COLO668 (cell line): ENCODE measurements at regions not wholly inside any gene's neighbourhood (a gene's known extent, or its start where the extent isn't known, plus 50 kb on each side); places are given as distances from the start of the nearest gene placed in this dataset.

Experiments
- DNase-seq: peaks from one replicate; lab custom pipeline; 2025; ENCODE audit not compliant: unreplicated experiment; lab: John Stamatoyannopoulos, UW

DNA sequence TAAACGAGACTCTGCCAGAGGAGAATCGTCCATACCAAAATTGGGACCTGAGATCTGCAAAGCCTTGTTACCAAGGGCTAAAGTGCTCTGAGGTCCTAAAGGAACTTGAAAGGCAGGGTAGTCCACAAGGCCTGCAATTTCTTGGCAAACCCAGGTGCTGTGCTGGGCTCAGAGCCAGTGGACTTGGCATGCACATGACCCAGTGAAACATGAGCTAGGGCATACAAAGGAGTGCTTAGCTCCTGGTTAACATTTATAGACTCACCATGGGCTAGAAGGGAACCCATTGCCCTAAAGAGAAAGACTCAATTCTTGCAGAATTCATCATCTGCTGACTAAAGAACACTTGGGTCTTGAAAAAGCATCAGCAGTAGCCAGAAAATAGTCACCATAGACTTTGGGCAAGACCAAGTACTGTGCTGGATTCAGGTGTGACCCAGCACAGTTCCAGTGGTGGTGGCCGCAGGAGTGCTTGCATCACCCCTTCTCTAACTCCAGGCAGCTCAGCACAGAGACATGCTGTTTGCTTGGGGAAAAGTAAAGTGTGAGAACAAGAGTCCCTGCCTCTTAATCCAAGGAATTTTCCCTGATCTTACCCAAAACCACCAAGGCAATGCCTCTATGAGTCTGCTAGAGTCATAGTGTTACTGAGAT lies 1069.4 kb upstream of the ADGRL2 start:
- no peak for DNase-seq

DNA sequence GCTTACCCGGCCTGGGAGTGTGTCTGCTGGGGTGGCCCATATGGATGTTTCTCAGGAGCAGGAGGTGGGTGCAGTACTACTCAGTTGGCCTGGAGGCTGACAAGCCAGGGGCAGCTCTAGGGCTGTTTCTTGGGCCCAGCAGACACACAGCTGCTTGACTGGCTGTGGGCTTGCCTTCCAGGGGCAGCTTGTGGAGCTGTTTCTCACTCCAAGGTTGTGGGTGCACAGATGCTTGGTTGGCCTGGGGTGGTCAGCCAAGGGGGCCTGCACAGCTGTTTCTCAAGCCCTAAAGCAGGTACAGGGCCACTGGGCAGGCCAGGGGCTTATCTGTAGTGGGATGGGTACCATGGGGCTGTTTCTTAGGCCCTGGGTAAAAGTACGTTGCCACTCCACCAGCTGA lies 1078.1 kb upstream of the ADGRL2 start:
- DNase-seq: no peak

DNA sequence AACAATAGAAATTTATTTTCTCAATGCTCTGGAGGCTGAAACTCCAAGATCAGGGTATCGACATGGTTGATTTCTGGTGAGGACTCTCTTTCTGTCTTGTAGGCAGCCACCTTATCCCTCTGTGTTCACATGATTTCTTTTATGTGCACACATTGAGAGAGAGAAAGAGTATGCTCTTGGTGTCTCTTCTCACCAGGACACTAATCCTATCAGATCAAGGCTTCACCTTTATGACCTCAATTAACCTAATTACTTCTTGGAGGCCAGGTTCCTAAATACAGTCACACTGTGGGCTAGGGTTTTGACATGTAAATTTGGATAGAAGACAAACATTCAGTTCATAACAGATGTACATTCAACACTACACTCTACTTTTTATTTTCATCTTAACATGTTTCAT lies 1094.2 kb upstream of the ADGRL2 start:
- DNase-seq: no peak

DNA sequence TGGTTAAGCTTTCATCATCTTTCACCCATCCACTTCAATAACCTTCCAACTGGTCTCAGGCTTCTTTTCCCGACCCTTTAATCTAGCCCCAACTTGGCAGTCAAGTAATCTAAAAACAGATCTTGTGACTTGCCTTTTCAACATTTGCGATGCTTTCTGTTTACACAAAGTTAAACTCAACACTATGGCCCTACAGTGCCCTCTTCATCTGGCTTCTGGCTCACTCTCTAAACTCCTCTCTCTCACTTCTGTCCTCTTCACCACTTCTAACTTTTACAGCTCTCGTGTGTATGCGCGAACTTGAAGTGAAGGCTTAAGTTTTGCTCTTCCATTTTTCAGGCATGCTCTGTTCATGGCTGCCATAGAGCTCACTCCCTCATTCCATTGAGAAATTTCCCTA lies 1122.3 kb upstream of the ADGRL2 start:
- DNase-seq: no peak

DNA sequence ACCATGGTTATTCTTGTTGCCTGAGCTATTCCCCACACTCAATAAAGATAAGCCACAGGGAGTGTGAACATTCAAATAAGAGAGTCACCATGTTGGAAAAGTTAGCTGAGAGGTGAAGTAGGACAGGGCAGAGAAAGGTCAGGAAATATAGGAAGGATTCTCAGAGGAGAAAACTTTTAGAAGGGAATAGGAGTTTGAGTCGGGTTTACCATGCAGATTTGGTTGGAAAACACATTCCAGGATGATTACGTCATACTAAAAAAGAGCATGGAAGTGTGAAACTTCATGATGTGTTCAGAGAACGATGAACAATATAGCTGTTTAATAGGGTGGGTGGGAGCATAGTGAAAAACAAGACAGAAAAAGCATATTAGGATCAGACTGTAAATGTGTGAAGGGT lies 1125.3 kb upstream of the ADGRL2 start:
- DNase-seq: no peak

DNA sequence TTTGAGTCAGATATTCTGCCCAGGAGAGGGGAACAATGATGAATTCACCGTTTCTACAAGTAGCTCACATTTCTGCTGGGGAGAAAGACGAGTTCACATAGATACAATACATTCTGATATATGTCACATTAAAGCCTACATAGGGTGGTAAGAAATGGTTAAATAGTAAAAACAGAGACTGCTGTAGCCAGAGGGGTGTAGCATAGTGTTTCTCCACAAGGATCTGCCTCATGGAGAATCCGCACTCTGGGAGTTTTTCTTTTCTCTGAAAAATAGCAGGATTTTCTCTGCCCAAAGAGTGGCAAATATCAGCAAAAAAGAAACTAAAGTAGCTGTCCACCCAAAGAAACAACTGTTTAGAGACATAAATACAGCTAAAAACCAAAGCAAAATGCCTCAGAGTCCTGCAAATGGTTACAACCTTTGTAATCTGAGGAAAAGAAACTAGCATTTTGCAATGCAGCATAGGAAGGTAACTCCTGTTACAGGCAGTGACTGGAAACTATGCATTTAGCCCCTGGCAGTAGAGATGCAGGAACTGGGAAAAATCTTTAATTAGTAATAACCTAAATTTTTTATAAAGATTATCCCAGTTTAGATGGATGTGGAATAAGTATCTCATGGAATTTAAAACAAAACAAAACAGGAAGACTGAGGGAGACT lies 1126.7 kb upstream of the ADGRL2 start:
- no peak for DNase-seq

DNA sequence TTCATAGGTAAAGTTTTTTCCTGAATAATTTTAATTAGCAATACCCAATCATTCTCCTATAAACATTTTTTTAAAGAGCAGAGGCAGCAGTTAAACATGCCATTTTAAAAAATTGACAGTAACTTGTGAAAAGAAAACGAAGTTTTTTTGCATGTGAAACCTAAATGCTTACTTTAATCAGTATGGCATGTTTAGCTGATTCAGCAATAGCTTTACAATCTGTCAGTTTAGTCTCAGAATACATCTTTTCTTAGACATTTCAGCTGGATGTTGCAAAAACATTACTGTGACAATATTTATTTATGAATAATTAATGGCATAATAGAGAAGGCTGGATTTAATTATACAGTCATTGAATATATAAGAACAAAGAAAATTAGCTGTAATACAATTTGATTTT lies 1132.4 kb upstream of the ADGRL2 start:
- DNase-seq: no peak

DNA sequence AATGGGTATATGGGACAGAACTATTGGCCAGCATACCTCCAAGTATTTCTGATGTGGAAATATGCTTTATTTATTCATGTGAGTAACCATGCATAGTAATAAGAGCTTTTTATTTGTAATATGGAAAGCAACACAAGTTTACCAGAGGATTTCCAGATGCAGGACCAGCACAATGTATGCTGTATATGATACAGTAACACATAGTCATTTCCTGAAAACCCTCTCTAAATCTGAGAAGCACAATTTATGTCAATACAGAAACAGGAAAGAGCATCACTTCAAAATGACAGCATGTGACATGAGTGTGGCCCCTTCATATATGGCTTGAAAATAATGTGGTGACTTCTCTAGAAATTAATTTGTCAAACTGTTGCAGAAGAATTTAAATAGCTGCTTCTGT lies 1134.7 kb upstream of the ADGRL2 start:
- no peak for DNase-seq

DNA sequence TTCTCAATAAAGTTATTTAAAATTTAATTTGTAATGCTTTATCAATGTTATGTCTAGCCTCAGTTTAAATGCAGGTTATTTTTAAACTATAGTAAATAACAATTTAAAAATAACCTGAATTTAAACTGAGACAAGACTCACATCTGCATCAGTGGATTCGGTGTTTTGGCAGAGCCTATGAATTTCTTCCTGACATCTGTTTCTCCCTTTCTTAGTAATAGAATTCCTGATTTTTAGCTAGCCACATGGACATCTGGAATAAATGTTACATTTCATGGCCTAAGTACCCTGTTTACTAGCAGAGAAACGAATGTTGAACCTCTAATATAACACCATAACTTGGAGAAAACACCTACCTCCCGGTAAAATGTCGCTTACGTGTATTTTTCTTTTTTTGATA lies 1141.6 kb upstream of the ADGRL2 start:
- DNase-seq: no peak

DNA sequence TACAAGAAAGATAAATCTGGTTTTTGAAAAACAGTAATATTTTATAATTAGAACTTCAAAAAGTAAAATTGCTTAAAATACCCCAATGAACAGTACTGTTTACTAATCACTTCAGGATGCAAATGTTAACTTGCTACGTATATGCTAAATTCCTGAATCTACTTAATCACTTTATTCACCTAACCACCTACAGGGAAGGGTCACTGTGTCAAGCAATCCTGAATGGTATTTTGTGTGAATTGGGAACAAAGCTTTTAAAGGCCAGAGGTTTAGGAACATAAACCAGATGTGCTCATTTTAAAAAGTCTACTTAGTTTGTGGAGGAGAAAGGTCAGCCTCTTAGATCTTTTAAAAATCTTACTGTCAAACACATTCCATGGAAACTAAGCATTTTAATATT lies 1143.0 kb upstream of the ADGRL2 start:
- no peak for DNase-seq

DNA sequence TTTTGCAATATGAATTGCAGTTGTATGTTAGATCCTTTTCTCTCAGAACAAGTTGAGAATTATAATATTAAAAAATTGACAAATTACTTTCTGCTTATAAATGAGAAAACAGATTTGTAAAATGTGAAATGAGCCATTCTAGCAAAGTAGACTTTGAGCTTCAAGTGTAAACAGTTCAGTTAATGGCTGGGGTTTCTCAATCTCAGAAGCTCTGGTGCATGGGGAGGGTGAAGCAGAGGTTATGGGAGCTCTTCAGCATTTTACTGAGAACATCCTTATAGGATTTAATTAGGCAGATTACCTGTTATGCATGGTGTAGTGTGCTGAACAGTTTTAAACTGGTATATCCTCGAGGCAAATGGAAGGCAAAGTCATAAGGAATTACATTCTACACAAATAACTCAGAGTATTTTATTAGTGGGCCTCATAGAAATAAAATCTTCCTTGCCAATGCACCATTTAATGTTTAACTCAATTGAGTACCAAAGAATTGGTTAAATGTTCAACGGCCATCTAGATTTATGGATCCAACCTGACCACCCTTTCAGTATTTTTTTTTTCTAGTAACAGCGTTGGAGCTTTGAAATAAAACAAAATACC lies 1143.6 kb upstream of the ADGRL2 start:
- DNase-seq: no peak

DNA sequence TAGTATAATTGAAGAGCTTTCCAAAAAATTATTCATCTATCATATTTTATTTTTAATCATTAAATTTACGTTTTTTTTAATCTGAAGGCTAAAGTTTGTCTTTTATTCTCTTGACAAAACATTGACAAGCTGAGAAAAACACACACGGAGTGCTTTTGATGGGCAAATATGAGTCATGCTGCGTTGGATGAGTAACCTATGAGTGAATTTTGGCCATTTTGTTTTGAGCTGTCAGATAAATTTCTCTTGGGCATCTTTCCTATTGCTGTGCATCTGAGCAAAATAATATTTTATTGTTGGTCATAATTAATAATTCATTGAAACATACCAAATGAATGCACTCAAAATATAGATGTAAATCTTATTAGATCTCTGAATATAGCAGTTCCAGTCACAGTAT lies 1144.1 kb upstream of the ADGRL2 start:
- DNase-seq: no peak

DNA sequence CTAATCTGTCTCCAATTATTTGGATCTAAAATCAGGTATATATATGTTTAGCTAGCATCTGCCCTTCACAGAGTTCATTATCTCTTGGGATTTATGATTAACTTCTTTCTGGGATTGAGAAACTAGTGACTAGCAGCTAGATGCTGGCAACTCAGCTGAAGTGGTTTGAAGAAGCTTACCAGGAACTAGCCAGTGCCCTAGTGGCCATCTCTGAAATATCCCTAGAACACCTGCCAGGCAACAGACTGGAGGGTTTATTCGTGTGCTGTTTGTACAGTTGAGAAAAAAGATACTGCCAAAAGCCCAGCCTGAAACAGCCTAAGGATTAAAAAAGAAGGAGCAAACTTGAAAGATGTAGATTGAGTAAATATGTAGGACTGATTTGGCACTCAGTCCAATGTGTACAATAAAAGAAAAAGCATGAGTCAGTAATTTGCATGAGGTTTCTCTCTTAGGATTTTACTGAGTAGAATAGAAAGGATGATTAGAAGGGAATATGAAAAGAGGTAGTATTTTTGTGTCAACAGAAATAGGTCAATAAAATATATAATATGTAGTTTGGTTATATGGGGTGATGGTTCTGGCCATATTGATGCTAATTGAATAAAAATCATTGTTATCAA lies 1144.6 kb upstream of the ADGRL2 start:
- peak; percentile 48 for DNase-seq

DNA sequence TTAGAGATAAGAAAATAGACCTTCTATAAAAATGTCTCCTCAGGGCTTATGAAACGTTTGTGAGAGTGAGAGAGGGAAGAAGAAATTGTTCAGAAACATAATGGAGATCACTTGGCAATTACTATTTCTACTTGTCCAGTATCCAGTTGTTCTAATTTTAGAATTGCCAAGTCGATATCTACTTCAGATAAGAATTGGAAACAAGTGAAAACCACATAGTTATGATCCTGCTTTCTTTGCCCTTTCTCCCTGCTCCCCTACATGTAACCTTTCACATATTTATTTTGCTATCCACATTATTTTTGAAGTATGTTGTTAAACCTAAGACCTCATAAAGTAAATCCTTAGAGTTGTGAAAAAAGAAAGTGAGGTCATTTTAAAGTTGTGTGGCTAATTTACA lies 1154.7 kb upstream of the ADGRL2 start:
- no peak for DNase-seq

DNA sequence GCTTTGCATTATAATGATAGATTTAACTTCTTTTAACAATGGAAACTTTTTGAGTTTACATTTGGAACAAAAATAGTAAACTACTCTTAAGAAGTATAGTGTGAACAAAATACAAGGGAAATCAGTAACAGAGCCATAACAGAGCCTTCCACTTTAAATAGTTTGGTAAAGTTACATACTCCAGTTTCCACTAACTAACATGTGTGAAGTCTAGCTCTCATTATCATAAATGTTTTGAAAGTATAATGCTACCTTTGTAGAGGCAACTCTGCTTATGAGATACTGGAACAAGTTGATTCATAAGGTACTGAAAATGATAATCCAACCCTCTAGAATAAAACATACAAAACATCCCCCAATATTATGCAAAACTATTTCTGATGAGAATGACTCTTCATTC lies 1155.1 kb upstream of the ADGRL2 start:
- no peak for DNase-seq

DNA sequence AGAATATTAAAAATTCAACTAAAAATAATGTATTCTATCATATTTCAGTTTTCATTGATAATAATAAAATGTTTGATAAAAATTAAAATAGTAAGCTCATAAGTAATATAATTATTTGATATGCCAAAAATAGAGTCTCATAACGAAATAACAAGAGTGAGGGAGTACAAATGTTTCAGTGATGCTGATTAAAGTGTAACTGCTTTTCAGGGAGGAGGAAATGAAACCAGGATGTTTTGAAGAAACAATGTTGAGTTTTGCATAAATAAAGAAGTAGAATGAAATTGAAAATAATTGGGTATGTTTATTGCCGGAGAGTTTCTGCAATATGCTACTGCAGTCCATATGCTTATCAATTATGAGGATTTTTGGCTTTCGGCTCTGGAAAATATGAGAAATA lies 1159.8 kb upstream of the ADGRL2 start:
- DNase-seq: no peak

DNA sequence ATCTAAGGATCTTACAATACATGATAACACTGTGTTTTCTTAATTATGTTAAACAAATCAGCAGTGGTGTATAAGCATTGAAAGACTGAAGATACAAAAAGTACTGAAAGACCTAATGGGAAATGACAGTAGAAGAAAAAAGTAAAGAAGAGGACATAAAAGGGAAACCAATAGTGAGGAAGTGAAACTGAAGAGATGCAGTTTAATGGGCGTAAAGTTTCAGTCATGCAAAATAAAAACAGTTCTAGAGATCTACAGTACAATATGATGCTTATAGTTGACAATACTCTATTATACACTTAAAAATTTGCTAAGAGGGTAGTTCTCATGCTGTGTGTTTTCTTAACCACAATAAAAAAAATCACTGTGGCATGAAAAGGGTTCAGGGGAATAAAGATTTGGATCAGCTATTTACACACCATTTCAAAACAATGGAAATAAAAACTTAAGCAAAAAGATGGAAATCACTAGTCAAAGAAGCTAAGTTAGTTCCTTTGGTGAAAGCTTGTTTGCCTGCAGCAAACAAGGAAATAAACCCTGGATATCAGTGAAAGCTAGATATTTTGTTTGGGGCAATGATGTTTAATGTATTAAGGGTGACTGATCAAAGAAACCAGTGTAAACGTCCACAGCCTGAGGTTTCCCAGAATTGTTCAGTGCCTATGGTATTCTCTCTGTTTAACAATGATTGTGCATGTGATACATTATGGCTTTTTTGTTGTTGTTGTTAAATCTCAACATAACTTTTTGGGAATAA lies 1160.8 kb upstream of the ADGRL2 start:
- no peak for DNase-seq

DNA sequence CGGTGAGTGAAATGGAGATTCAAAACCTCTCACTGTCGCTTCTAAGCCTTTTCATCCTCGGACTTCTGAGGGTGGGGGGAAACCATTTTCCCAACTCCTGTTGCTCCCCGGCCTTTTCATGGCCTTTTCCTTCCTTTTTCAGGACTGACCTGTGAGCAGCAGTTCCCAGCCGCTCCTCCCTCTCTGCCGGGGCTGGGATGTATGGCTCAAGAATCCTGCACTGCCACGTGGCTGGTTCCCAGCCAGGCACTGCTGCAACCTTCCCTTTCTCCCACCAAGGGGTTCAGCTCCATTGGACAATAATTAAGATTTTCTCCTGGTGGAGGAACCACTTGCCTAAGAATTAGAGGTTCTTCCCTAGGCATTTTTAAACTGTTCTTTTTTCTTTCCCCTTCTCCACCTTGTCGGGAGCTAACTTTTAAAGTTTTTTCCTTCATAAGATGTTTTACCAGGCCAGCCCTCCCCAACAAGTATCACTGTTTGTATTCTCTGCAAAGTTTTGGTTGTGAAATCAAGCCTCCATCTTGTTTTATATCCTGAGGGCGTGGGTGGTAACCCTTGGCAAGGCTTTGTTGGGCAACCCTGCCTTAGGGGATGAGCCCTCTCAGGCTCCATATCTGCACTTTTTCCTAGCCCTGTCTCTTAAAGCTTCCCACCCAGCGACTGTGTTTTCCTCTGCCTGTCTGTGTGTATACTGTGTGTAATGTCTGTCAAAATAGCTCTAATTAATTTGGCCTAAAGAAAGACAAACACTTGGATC lies 1166.6 kb upstream of the ADGRL2 start:
- no peak for DNase-seq

DNA sequence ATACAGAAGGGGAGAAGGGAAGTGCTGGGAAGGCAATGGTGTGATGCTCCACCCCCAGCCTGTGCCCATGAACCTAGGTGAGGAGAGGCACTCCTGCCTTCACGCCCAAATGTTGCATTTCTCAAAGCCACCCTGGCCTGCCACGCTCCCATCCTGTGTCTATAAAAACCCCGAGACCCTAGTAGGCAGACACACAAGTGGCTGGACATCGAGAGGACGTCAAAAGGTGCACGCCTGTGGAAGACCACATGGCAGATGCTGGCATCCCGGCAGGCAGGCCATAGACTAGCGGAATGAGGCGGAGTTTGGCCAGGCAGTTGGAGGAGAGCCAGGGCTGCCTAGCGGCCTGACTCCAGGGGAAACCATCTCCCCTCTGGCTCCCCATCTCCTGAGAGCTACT lies 1168.5 kb upstream of the ADGRL2 start:
- no peak for DNase-seq

DNA sequence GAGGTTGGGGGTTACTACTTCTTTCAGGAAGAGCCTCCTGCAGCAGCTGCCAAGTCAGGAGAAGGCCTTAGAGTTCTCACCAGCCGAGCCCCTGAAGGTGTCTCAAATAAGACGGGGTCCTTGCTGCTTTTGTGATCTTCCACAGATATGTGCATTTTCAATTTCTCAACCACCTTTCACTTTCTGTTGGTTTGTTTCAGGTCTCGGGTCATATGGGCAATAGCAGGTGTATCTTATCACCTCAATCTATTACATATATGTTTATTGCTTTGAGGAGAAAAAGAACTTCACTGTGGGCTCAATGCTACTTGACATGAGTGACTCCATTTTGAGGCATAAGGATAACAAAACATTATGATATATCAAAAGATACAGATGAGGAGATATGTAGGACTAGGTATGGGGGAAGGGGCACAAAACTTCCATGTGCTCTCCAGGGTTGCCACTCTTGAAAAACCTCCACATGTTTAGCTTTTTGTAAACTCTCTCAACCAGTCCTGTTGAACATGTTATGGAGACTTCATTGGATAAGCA lies 1171.4 kb upstream of the ADGRL2 start:
- DNase-seq: no peak

DNA sequence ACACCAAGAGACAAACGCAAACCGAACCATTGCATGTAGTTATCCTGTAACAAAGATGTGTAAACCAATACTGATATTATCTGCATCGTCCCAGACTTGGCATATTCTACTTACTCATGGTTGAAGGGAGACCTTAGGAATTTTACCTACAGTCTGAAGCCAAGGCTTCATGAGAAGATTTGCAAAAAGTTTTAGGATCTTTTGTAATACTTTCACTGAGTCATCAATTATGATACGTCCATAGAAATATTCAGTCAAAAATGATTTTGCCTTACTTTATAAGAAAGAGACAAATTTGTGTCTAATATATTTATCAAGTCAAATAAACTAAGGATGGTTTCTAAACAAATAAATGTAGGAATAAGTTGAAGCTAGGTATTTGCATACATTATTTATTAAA lies 1176.1 kb upstream of the ADGRL2 start:
- no peak for DNase-seq
